LNCAP (cell line): ENCODE measurements at regions not wholly inside any gene's neighbourhood (a gene's known extent, or its start where the extent isn't known, plus 50 kb on each side); places are given as distances from the start of the nearest gene placed in this dataset.

Source experiments
- CTCF ChIP-seq: fragments of 450-650 bp; IDR thresholded peaks from 2 replicates; pipeline ENCODE4 v1.5.1; 2017; ENCODE audit warnings: mild to moderate bottlenecking

- no peak for TF ChIP-seq CTCF
These were observed 265.1 kb downstream of the RND3 start for GRCh38 chr2:150222379-150222778.

GRCh38 chr2:150219861-150220260 lies 267.6 kb downstream of the RND3 start:
- no peak for TF ChIP-seq CTCF

- no peak for TF ChIP-seq CTCF
These were observed 272.4 kb downstream of the RND3 start for GRCh38 chr2:150215041-150215440.

- no peak for TF ChIP-seq CTCF
These were observed 272.8 kb downstream of the RND3 start for GRCh38 chr2:150214626-150215025.

GRCh38 chr2:150212722-150213171 lies 274.7 kb downstream of the RND3 start:
- no peak for TF ChIP-seq CTCF

GRCh38 chr2:150211164-150211631 lies 276.3 kb downstream of the RND3 start:
- TF ChIP-seq CTCF, result no peak

GRCh38 chr2:150209746-150210145 lies 277.7 kb downstream of the RND3 start:
- TF ChIP-seq CTCF, result no peak

GRCh38 chr2:150208689-150209088 lies 278.8 kb downstream of the RND3 start:
- TF ChIP-seq CTCF, result no peak
